ENCODE measurements at regions not wholly inside any gene's neighbourhood (a gene's known extent, or its start where the extent isn't known, plus 50 kb on each side); places are given as distances from the start of the nearest gene placed in this dataset.

DNA sequence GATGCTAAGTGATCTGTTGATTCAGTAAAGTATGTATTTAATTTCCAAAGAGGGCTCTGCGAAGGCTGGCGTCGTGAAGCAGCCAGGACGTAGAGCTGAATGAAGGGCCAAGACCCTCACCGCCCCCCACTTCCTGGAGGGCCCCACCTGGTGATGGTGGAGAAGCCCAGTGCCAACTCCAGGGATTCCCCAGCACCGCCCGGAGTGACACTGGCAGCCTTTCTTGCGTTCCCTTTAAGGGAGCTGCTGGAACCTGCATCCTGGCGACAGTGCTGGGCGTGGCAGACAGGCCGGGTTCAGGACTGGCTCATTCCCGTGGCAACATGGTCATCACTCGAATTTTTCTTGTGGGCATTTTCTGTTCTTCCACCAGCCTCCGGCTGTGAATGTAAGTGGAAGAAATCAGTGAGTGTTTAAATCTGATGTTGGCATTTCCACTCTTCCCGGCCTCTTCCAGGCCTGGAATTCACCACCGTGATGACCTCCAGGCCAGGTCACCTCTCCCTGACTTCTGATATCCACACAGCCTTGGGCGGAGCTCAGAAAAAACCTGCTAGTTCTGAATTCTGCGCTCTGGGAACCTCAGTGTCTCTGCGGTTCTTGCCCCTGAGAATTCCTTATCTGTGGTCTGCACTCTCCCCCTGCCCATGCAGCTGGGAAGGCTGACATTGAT lies 57.4 kb upstream of the DACT2 start:
- no peak overlapping the region for H3K9ac ChIP-seq (ENCODE audit: insufficient read depth in 1 of 2, low read depth in 2 of 2, low read length in 2 of 2)
- peaks cover 2 to 38% of the 10 kb centered on the region in 2 experiments; a peak in 3 of 5 replicates for H3K27me3 ChIP-seq (ENCODE audit: control insufficient read depth in 2 of 2, insufficient read depth in 2 of 2, low read length in 2 of 2)
- DNase-seq (ENCODE audit: extremely low read depth in 1 of 4, low spot score in 3 of 4) (no peak), FAIRE-seq (no peak), ATAC-seq (no peak)
- no peaks in the 10 kb centered on the region for H3K79me2 ChIP-seq (ENCODE audit: control insufficient read depth, insufficient read depth, low read length)
- no peaks in the 10 kb centered on the region for H3K9me3 ChIP-seq (replicated peaks; ENCODE audit: control insufficient read depth, insufficient read depth, low read depth, low read length)
- TF ChIP-seq ZNF146 (CRISPR knock-in tag; IDR thresholded peaks at IDR 0.05; ENCODE audit: unreplicated experiment) (no peak), POLR2A (conservative IDR thresholded peaks at IDR 0.05) (no peak), CHD4 (IDR thresholded peaks at IDR 0.05; ENCODE audit: insufficient read depth, insufficient replicate concordance, low read depth, low read length, poor library complexity, severe bottlenecking) (no peak), ZKSCAN8 (CRISPR knock-in tag; IDR thresholded peaks at IDR 0.05) (no peak)
- TF ChIP-seq, protein P1, sequence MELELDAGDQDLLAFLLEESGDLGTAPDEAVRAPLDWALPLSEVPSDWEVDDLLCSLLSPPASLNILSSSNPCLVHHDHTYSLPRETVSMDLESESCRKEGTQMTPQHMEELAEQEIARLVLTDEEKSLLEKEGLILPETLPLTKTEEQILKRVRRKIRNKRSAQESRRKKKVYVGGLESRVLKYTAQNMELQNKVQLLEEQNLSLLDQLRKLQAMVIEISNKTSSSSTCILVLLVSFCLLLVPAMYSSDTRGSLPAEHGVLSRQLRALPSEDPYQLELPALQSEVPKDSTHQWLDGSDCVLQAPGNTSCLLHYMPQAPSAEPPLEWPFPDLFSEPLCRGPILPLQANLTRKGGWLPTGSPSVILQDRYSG (tag; conservative IDR thresholded peaks at IDR 0.05; ENCODE audit: low read depth): no peak
- TF ChIP-seq, protein P2, sequence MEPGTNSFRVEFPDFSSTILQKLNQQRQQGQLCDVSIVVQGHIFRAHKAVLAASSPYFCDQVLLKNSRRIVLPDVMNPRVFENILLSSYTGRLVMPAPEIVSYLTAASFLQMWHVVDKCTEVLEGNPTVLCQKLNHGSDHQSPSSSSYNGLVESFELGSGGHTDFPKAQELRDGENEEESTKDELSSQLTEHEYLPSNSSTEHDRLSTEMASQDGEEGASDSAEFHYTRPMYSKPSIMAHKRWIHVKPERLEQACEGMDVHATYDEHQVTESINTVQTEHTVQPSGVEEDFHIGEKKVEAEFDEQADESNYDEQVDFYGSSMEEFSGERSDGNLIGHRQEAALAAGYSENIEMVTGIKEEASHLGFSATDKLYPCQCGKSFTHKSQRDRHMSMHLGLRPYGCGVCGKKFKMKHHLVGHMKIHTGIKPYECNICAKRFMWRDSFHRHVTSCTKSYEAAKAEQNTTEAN (CRISPR knock-in tag; IDR thresholded peaks at IDR 0.05): no peak
- TF ChIP-seq, protein P3, sequence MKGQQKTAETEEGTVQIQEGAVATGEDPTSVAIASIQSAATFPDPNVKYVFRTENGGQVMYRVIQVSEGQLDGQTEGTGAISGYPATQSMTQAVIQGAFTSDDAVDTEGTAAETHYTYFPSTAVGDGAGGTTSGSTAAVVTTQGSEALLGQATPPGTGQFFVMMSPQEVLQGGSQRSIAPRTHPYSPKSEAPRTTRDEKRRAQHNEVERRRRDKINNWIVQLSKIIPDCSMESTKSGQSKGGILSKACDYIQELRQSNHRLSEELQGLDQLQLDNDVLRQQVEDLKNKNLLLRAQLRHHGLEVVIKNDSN (CRISPR knock-in tag; IDR thresholded peaks at IDR 0.05): no peak
- H3K4me2 ChIP-seq (ENCODE audit: insufficient read depth, low read length): no peak overlapping the region
- ChIA-PET CTCF (ENCODE audit: low intra/inter-chr PET ratio) (no interaction called here), POLR2A (no interaction called here)
- no peaks in the 10 kb centered on the region for H3K36me3 ChIP-seq (ENCODE audit: control insufficient read depth, insufficient read depth, low read length)
- no peak overlapping the region for H3K4me3 ChIP-seq
- 1% methylated on average over 19 of the region's 19 CpGs for WGBS (ENCODE audit: insufficient coverage, low coverage, missing lambda C conversion rate)
- no peaks in the 10 kb centered on the region for H4K20me1 ChIP-seq (replicated peaks; ENCODE audit: control insufficient read depth, insufficient read depth, low read length)
- H3K4me1 ChIP-seq (replicated peaks in 1 of 2; ENCODE audit: control insufficient read depth in 2 of 2, insufficient read depth in 2 of 2, low read length in 2 of 2): no peaks in the 10 kb centered on the region; a peak in 1 of 5 replicates
- no TSS peak for BruUV-seq (replicated peaks)
- in situ Hi-C loops (cut with MboI) (no loop called here), intact Hi-C loops (cut with micrococcal nuclease) (no loop called here)
- peaks cover 2% of the 10 kb centered on the region for H3K9me1 ChIP-seq (ENCODE audit: control insufficient read depth, insufficient read depth, low read length)
- no peak overlapping the region for H3K27ac ChIP-seq (ENCODE audit: extremely low read depth, low read depth, low read length)
- H2AFZ ChIP-seq (ENCODE audit: low read depth, low read length): no peak overlapping the region
